CMK (cell line): ENCODE measurements at regions not wholly inside any gene's neighbourhood (a gene's known extent, or its start where the extent isn't known, plus 50 kb on each side); places are given as distances from the start of the nearest gene placed in this dataset.
"Not testable (repeated sequence)": the region's sequence is repeated elsewhere in the genome, so short reads cannot be mapped to it uniquely, and the experiment has no call there.

Experiments used
- DNase-seq: peaks from one replicate; pipeline ENCODE4 v3.0.0-alpha.2; 2010; ENCODE audit warnings: low read depth

- no peak for DNase-seq
Measured at GRCh38 chr2:241982706-241983570, 113.4 kb downstream of the RTP5 start.

GRCh38 chr2:241983571-241984270 lies 114.2 kb downstream of the RTP5 start:
- DNase-seq, result no peak

- no peak for DNase-seq
Measured at GRCh38 chr2:241984271-241984655, 114.7 kb downstream of the RTP5 start.

GRCh38 chr2:241984658-241985057 lies 115.1 kb downstream of the RTP5 start:
- DNase-seq, result no peak

GRCh38 chr2:241985161-241985985 lies 115.8 kb downstream of the RTP5 start:
- DNase-seq, result not testable (repeated sequence)

- DNase-seq, result no peak
Measured at GRCh38 chr2:241985986-241986329, 116.4 kb downstream of the RTP5 start.

GRCh38 chr2:241986836-241987641 lies 117.5 kb downstream of the RTP5 start:
- no peak for DNase-seq

GRCh38 chr2:241987726-241988125 lies 118.2 kb downstream of the RTP5 start:
- DNase-seq, result no peak

GRCh38 chr2:241988146-241988545 lies 118.6 kb downstream of the RTP5 start:
- no peak for DNase-seq

GRCh38 chr2:241989074-241989473 lies 119.5 kb downstream of the RTP5 start:
- no peak for DNase-seq

GRCh38 chr2:241990466-241990865 lies 120.9 kb downstream of the RTP5 start:
- DNase-seq, result no peak

- no peak for DNase-seq
Measured at GRCh38 chr2:241991299-241991698, 121.8 kb downstream of the RTP5 start.

GRCh38 chr2:241992753-241993152 lies 123.2 kb downstream of the RTP5 start:
- no peak for DNase-seq

GRCh38 chr2:241993386-241994005 lies 124.0 kb downstream of the RTP5 start:
- no peak for DNase-seq

GRCh38 chr2:241994086-241994485 lies 124.6 kb downstream of the RTP5 start:
- no peak for DNase-seq

GRCh38 chr2:241994556-241995213 lies 125.2 kb downstream of the RTP5 start:
- DNase-seq, result no peak

- DNase-seq, result no peak
Measured at GRCh38 chr2:241996100-241996499, 126.6 kb downstream of the RTP5 start.

GRCh38 chr2:241997017-241997416 lies 127.5 kb downstream of the RTP5 start:
- no peak for DNase-seq

GRCh38 chr2:241999184-241999583 lies 129.7 kb downstream of the RTP5 start:
- DNase-seq, result no peak

GRCh38 chr2:242001853-242002252 lies 132.3 kb downstream of the RTP5 start:
- DNase-seq, result no peak

GRCh38 chr2:242002944-242003343 lies 133.4 kb downstream of the RTP5 start:
- no peak for DNase-seq
